ENCODE measurements at regions not wholly inside any gene's neighbourhood (a gene's known extent, or its start where the extent isn't known, plus 50 kb on each side); places are given as distances from the start of the nearest gene placed in this dataset.

- Histone ChIP-seq H3K4me3 (no peak overlapping the region), H3K27ac (no peak overlapping the region)
- DNase-seq (ENCODE audit: low spot score), result no peak
- TF ChIP-seq CTCF (IDR thresholded peaks at IDR 0.05), result no peak
These were observed 604.9 kb upstream of the CDH2 start for GRCh38 chr18:28781616-28782362.

GRCh38 chr18:28778706-28779105 lies 601.8 kb upstream of the CDH2 start:
- no peak for TF ChIP-seq CTCF (IDR thresholded peaks at IDR 0.05)
- no peak for DNase-seq (ENCODE audit: low spot score)
- H3K27ac ChIP-seq, result no peak overlapping the region
- no peak overlapping the region for H3K4me3 ChIP-seq

GRCh38 chr18:28777756-28778155 lies 600.8 kb upstream of the CDH2 start:
- no peak for TF ChIP-seq CTCF (IDR thresholded peaks at IDR 0.05)
- DNase-seq (ENCODE audit: low spot score), result no peak
- no peak overlapping the region for H3K27ac ChIP-seq
- H3K4me3 ChIP-seq, result no peak overlapping the region

GRCh38 chr18:28771849-28772248 lies 594.9 kb upstream of the CDH2 start:
- Histone ChIP-seq H3K4me3 (peak overlapping the region; percentile 18), H3K27ac (no peak overlapping the region)
- no peak for DNase-seq (ENCODE audit: low spot score)
- no peak for TF ChIP-seq CTCF (IDR thresholded peaks at IDR 0.05)

GRCh38 chr18:28768791-28769768 lies 592.1 kb upstream of the CDH2 start:
- TF ChIP-seq CTCF (IDR thresholded peaks at IDR 0.05), result no peak
- Histone ChIP-seq H3K4me3 (no peak overlapping the region), H3K27ac (no peak overlapping the region)
- DNase-seq (ENCODE audit: low spot score), result no peak

- DNase-seq (ENCODE audit: low spot score), result no peak
- TF ChIP-seq CTCF (IDR thresholded peaks at IDR 0.05), result no peak
- Histone ChIP-seq H3K4me3 (no peak overlapping the region), H3K27ac (no peak overlapping the region)
These were observed 590.8 kb upstream of the CDH2 start for GRCh38 chr18:28767727-28768211.
